Mucosa of descending colon (tissue), 3 donors: ENCODE measurements at regions not wholly inside any gene's neighbourhood (a gene's known extent, or its start where the extent isn't known, plus 50 kb on each side); places are given as distances from the start of the nearest gene placed in this dataset.

Experiments
- ATAC-seq: fragments of 200-7000 bp; cut with Tn5 transposase; one replicate; pipeline ENCODE4 v1.9.1; 2020; ENCODE audit warnings: mild to moderate bottlenecking, moderate library complexity
- DNase-seq, 3 donors: peaks; one replicate each; pipeline ENCODE4 v3.0.0-alpha.2; 2020
- H3K36me3 ChIP-seq: fragments of 200-600 bp; one replicate; pipeline ENCODE4 v1.8.0; 2021; ENCODE audit warnings: low read depth, mild to moderate bottlenecking
- H3K4me1 ChIP-seq: fragments of 200-600 bp; one replicate; pipeline ENCODE4 v1.8.0; 2021; ENCODE audit warnings: low read depth, mild to moderate bottlenecking
- H3K4me3 ChIP-seq: fragments of 200-600 bp; one replicate; pipeline ENCODE4 v1.8.0; 2021; ENCODE audit warnings: mild to moderate bottlenecking
- H3K9me3 ChIP-seq: fragments of 200-600 bp; one replicate; pipeline ENCODE4 v1.8.0; 2021; ENCODE audit warnings: mild to moderate bottlenecking
- CTCF ChIP-seq: fragments of 200-600 bp; IDR thresholded peaks from one replicate; pipeline ENCODE4 v1.8.0; 2022; ENCODE audit warnings: antibody characterized with exemption, mild to moderate bottlenecking
- intact Hi-C, 2 donors: fragments of 100-400 bp; cut with DNase I in 1 of 2; cut with micrococcal nuclease in 1 of 2; formaldehyde crosslinking; loops; one replicate each; pipeline versions ENCODE4 v1.11.0 to v1.11.1; 2022; cut with DNase I, micrococcal nuclease
- donor health status: DM: no; HTN: no; CAD: no; lungs with moderate emphysema.
- donor health status: DM: no; HTN: no; CAD: no.
- donor health status: DM: no; HTN: yes; CAD: no.

- Histone ChIP-seq H3K4me3 (no peak overlapping the region), H3K36me3 (no peaks in the 10 kb centered on the region), H3K9me3 (peaks cover 3% of the 10 kb centered on the region), H3K4me1 (no peaks in the 10 kb centered on the region)
- intact Hi-C loops = no loop called here
- DNase-seq = no peak
- TF ChIP-seq CTCF = no peak
- ATAC-seq = no peak
Observed at GRCh38 chr22:48765595-48765994, 1062.1 kb downstream of the BRD1 start.

GRCh38 chr22:48761546-48761945 lies 1066.1 kb downstream of the BRD1 start:
- H3K4me3 ChIP-seq = no peak overlapping the region
- DNase-seq (no peak), ATAC-seq (no peak)
- H3K9me3 ChIP-seq = peaks cover 3% of the 10 kb centered on the region
- TF ChIP-seq CTCF = no peak
- intact Hi-C loops = no loop called here
- no peaks in the 10 kb centered on the region for H3K36me3 ChIP-seq
- no peaks in the 10 kb centered on the region for H3K4me1 ChIP-seq

- H3K36me3 ChIP-seq = no peaks in the 10 kb centered on the region
- TF ChIP-seq CTCF = no peak
- H3K4me3 ChIP-seq = no peak overlapping the region
- DNase-seq = peak in 1 of 3 donors; percentile 9
- peaks cover 3% of the 10 kb centered on the region for H3K9me3 ChIP-seq
- H3K4me1 ChIP-seq = no peaks in the 10 kb centered on the region
- no peak for ATAC-seq
- intact Hi-C loops = no loop called here
Observed at GRCh38 chr22:48760481-48761390, 1066.9 kb downstream of the BRD1 start.

GRCh38 chr22:48758881-48759875 lies 1068.5 kb downstream of the BRD1 start:
- peak in 1 of 3 donors; percentile 6 for DNase-seq
- no peaks in the 10 kb centered on the region for H3K9me3 ChIP-seq

More at GRCh38 chr22:48758881-48759875, 1068.5 kb downstream of the BRD1 start:
- ATAC-seq = no peak
- TF ChIP-seq CTCF = no peak
- Histone ChIP-seq H3K4me1 (no peaks in the 10 kb centered on the region), H3K36me3 (no peaks in the 10 kb centered on the region), H3K4me3 (no peak overlapping the region)
- intact Hi-C loops = no loop called here
